ENCODE measurements at regions not wholly inside any gene's neighbourhood (a gene's known extent, or its start where the extent isn't known, plus 50 kb on each side); places are given as distances from the start of the nearest gene placed in this dataset.
"Not testable (repeated sequence)": the region's sequence is repeated elsewhere in the genome, so short reads cannot be mapped to it uniquely, and the experiment has no call there.

DNA sequence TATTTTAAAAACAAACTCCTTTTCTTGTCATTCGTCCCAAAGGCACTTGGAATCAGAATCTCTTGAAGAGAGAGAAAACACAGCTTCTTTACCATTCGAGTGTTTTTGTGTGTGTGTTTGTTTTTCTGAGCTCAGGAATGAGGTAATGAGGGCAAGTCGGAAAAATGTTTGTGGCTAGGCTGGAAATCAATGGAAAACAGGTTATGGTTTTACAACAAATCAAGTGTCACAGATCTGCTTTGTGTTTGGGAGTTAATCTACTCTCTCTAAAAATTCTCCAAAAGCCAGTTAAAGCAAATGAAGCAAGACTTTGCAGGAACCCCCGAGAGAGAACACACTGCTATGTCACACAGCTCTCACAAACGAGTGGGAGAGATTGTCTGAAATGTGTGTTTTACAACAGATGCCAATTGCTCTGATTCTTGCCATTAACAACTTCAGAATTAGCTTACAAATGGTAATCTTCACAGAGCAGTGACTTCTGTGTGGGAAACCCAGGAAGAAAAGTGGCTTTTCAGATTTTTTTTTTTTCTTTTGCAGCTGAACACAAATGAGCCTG, 264.1 kb downstream of the CBLL2 start:
- DNase-seq = no peak

DNA sequence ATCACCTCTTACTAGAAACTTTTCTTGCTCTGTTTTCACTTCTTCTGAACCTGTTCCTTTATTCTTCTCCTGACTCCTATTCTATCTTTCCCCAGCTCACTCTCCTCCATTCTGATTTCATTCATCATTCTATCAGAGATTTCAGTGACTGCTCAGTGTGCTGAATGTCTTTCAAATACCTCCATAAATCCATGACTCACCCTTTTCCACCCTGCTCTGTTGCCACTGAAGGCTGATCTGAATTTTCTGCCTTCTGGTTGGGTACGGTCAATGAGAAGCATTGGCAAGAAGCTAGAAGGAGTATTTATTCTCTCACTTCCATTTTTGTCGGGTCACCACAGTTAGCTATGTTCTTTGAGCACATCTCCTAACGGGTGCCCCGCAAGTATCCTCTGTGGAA, 265.9 kb downstream of the CBLL2 start:
- DNase-seq = no peak

DNA sequence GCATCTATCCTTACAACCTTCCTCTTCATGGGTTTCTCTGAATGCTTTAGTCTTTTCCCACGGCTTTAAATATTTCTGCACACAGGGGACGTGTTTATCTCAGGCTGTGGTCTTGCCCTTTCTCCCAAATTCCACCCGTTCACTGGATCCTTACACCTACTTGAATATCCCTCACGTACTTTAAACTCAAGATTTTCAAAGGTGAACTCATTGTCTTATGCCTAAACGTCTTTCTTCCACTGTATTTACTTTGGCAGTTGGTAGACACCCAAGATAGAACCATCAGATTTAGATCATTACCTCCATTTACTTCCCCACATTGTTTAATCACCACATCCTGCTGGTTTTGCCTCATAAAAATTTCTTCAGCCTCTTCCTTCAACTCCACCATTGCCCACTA, 269.2 kb downstream of the CBLL2 start:
- DNase-seq = no peak

DNA sequence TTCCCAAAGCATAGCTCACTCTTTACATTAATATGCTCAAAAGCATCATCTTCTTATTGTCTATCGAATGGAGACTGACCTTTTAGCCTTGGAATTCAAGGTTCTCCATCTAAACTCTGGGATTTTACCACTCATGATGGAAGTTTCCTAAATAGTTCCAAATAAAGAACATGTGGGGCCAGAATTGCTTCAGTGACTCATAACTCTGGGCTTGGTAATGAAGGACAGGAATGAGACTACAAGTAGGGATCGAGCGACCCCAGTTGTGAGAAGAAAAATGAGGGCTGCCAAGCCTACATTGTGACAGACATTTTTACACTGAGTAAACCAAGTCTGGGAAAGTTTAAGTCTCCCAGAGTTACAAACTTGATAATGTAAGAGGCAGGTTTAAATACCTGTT, 269.9 kb downstream of the CBLL2 start:
- no peak for DNase-seq

DNA sequence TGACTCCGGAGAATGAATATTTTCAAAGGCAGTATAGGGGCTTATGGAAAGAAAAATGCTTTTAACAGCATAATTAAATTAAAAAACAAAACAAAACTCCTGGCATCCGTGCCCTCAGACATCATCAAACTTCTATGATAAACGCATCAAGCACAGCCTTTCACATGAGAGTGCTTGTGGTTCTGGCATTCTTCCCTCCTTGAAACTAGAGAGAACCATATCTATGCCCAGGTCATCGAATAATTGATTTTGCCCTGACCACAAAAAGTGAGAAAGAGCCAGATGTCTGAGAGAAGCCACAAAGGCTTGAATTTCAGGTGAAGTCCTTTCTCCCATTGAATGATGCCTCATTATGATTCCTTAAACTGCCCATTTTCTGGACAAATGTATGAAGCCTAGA, 286.8 kb downstream of the CBLL2 start:
- DNase-seq = no peak

DNA sequence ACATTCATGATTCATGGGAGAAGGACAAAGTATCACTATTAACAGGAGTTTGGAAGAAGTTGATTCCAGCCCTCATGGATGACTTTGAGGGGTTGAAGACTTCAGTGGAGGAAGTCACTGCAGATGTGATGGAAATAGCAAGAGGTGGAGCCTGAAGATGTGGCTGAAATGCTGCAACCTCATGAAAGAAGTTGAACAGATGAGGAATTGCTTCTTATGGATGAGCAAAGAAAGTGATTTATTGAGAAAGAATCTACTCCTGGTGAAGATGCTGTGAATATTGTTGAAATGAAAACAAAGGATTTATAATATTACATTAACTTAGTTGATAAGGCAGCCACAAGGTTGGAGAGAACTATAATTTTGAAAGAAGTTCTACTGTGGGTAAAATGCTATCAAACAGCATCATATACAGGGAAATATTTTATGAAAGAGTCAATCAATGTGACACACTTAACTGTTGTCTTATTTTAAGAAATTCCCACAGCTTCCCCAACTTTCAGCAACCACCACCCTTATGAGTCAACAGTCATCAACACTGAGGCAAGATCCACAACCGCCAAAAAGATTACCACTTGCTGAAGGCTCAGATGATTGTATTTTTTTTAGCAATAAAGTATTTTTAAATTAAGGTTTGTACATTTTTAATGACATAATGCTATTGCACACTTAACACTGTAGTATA, 302.6 kb downstream of the CBLL2 start:
- no peak for DNase-seq

DNA sequence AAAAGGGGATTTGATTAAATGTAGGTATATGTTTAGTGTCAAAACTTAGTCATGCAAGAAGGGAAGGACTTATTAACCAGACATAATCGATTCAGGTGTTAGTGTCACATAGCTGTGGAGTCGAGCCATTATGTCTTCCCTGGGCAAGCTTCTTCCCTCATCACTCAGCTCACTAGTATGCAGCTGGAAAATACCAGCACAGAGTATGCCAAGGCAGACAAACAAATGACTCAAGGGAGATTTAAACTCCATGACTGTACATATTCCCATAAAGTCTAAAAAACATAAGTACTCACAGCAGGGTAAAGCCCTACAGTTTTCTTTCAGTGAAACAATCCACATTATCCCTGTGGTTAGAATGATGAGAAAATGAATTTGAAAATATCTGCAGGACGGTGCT, 304.5 kb downstream of the CBLL2 start:
- DNase-seq = no peak

DNA sequence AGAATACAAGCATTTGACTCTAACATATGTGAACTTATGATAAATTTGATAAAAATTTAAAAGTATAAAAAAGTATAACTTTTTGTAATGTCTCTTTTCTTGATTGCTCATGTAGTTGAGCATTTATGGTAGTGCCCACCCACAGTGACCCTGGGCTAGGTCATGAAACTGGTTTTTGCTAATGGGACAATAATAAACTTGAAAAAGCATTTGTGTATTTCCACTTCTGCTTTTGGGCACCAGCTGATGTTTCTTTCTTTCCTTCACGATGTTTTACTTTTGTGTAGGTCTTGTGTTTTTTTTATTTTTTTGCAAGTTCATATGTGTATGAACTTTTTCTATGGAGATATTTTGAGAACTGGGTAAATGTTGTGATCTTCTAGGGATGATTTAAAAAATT, 313.1 kb downstream of the CBLL2 start:
- no peak for DNase-seq

DNA sequence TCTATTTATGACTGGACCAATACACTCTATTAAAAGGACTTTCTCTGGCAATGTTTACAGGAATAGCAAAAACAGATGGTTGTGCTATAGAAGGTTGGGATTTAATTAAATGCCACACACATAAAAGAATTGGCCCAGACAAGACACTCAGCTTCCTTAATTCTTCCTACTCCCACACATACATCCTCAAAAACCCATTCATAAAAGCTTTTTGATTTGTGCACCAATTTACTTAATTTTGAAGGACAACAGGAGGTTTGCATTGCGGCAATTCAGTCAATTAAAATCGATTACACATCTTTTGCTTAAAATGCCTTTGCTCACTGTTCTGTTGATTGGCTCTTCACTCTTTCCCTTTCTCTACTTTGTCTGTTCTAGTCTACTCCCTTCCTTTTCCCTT, 317.1 kb downstream of the CBLL2 start:
- DNase-seq = no peak

DNA sequence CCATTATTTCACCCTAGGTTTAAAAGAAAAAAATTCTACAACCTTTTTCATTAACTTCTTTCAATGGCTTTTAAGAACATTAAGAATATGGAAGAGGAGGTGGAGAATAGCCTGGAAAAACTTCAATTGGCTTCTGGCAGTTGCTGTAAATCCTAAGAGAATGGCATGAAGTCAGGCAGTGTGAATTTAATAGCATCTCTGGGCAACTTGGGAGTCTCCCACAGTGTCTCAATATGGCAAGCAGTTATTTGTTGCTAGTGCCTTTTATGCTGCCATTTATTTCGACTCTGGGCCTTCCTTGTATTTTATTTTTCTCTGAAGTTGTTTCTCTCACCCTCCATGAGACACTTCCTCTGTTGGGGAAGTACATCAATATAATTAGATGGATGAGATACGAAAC, 322.1 kb downstream of the CBLL2 start:
- no peak for DNase-seq

DNA sequence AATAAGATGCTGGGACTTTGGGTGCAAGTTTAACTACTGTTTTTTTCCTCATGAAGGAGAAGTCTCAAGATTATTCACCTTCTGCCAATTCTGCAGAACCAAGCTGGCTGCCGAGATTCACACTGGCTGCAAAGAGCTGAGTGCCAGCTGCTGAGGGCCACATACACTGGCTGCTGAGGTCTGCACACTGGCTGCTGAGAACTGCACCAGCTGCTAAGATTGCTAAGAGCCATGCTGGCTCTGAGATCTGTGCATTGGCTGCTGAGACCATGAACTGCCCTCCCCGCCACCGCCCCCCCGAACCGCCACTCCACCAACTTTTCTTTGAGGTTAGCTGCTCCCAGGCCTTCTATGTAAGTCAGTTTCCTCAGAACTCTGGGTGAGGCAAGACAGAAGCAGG, 330.3 kb downstream of the CBLL2 start:
- DNase-seq = no peak

DNA sequence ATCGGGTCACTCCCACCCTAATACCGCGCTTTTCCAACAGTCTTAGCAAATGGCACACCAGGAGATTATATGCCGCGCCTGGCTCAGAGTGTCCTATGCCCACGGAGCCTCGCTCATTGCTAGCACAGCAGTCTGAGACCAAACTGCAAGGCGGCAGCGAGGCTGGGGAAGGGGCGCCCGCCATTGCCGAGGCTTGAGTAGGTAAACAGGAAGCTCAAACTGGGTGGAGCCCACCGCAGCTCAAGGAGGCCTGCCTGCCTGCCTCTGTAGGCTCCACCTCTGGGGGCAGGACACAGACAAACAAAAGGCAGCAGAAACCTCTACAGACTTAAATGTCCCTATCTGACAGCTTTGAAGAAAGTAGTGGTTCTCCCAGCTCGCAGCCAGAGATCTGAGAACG, 336.7 kb downstream of the CBLL2 start:
- DNase-seq = not testable (repeated sequence)

DNA sequence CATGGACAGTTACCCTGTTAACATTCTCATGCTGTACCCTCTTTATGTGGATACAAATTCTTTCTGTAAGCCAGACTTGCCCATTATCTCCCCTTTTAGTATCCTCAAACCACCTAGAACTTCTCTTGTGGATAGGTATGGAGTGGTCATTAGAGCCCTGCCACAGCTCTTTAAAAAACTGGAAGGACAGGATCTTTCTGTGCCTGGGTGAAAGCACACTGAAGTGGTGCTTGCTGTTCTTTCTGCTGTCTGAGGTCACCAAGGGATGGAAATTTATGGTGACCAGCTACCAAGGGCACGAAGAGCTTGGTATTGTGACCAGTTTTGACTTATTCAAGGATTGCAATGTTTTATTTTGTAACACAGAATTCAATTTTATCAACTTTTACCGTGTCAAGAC, 344.2 kb downstream of the CBLL2 start:
- DNase-seq = no peak

DNA sequence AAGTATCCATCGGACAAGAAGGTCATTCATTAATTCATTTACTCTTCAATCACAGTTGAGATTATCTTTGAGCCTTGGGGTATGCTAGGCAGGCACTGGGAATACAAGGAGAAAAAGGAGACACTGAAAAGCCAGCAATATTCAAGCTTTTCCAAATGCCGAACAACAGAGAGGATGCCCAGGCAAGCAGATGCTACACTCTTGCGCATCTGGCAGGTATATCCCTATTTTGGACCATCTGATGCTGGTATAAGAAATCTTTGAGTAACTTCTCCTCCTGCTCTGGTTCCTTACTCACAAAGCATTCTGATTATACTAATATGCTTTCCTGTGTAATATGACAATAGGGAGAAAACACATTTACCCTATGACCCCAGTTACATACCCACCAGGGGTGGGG, 354.9 kb downstream of the CBLL2 start:
- no peak for DNase-seq

DNA sequence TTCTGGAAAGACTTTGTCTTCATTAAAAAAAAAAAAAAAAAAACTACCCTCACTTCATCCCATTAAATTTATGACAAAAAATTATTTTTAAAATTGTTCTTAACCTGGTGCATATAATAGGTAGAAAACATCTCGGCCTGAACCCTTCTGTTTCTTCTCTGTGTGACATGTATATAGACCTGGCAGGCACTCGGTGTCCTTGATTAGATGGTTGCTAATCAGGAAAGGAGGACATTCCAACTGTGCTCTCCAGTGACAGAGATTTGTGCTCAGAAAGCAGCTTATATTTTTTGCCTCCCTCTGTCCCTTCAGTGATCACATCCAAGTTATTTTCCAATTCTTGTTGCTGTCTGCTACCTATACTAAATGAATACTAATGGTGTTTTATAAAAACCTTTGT, 355.6 kb downstream of the CBLL2 start:
- DNase-seq = no peak

DNA sequence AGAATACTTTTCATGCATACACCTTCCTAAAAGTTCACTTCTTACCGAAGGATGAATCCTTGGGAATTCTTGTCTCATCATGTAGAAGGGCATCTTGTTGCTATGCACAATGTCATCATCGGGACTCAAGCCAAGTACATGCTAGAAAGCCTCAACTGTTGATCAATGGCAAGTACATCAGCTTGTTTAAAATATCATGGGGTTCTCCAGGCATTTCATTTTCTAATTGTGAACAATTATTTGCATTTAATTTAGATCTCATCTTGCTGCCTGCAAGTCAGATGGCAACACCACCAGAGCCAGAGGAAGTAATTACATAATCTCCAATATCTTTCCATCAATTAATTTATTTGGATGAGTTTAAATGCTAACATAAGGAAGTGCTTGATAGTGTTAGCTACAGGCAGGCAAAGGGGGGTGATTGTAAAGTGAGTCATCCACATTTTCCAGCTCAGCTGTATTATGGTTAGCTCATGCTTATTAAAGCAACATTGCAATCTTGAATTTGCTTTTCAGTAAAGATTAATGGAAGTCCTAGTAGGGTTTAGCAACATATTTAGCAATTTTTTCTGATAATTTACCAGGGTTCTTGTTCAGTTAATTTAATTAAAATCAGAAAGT, 356.5 kb downstream of the CBLL2 start:
- DNase-seq = no peak

DNA sequence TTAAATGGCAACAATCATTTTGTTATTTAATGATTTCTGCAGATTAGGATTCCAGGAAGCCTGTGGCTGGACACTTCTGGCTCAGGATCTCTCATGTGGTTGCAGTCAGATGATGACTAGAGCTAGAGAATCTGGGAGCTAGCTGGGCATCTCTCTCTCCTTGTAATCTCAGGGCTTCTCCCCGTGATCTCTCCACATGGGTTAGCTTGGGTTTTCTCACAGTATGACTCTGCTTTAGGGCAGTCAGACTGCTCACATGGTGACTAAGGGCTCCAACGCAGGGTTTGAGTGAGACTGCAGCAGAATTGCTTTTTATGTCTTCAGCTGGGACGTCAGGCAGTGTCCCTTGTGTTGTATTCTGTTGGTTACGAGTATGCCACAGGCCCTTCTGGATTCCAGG, 361.4 kb downstream of the CBLL2 start:
- no peak for DNase-seq

DNA sequence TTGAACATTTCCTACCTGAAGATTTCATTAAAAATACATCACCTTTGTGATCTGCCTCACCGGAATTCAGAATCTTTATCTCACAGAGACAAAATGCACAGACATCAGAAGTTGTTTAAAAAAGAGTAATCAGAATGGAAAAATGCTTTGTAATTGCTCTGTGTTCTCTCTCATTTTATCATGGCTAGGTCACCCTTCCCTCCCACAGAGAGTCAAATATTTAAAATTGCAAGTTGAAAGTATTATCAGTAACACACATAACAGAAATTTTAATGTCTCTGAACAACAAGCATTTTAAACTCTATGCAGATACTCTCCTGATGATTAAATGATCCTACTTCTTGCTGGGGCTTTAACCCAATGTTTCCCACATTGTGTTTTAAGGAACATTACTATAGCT, 362.0 kb downstream of the CBLL2 start:
- no peak for DNase-seq

DNA sequence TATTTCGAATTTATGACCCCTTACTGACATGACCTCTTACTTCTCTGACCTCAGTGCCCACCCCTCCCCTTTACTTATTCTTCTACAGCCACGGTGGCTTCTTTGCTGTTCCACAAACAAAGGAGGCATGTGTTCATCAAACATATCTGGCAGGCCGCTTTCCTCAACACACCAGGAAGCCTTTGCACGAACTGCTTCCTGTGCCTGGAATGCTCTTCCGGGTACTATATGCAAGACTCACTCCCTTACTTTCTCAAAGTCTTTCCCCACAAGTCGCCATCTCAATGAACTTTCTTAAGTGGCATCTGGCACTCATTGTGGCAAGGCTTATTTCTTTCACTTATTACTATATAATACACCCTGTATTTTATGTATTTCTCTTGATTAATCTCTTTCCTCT, 351.5 kb upstream of the DDX53 start:
- DNase-seq = no peak

DNA sequence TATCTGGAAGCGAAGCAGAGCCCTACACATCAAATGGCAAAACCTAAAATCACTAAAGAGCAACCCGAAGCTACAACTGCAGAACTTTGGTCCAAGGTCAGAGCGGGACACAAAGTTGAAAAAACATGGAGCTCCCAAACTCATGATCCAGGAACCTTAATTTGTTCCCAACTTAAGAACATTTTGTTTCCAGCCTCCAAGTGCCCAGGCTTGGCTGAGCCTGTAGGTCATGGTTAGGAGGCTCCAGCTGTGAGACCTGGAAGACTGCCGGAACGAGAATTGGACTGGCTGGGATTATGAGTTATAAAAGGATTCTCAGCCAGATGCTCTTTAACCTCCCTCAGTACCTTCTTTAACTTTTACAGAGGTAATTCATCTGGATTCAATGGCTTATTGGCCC, 349.1 kb upstream of the DDX53 start:
- DNase-seq = no peak

DNA sequence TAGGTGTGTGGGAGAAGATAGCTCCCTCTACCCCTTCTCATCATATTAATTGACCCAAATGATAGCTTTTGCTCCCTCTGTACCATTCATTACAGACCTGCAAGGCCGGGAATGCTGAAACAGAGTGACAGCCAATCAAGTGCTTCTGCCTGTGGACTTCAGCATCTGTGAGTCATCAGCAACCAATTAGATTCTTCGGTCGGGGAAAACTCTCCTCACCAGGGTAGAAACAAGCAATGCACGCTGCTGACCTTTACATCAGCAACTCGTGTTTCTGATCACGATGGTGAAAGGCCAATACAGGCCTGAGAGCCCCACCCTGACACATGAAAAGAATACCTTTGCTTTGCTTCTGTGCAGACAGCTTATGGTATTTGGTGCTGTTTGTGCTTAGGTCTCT, 347.2 kb upstream of the DDX53 start:
- DNase-seq = no peak

DNA sequence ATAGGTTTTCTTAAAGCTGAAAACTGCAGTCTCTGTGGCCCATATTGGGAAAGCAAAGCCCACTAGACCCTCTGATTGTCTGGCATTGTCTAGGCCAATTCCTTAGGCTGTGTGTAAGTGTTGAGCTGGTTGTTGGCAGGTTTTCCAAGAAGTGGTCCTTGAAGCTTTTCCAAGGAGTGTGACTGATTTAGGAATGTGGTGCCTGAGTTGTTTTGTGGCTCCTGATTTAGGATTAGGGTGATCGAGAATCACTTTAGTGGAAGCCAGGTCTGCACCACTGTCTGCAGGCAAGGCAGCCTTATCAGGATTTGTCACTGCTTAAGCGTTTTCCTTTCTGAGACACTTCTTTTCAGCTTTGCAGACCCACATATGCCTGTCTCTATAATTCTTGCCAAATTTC, 339.0 kb upstream of the DDX53 start:
- DNase-seq = no peak

DNA sequence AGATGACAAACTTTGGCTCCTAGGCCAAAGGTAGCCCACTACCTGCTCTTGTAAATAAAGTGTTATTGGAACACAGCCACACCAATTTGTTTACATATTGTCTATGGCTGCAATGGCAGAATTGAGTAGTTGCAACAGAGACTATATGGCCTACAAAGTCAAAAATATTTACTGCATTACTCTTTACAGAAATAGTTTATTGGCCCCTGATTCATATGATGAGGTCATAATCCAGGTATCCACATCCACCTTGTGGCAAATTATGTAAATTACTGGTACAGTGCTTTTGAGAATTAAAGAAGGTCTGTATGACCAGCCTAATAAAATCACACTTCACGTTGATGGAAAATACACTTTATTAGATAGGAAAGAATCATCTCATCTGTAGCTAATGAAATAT, 337.0 kb upstream of the DDX53 start:
- DNase-seq = no peak

DNA sequence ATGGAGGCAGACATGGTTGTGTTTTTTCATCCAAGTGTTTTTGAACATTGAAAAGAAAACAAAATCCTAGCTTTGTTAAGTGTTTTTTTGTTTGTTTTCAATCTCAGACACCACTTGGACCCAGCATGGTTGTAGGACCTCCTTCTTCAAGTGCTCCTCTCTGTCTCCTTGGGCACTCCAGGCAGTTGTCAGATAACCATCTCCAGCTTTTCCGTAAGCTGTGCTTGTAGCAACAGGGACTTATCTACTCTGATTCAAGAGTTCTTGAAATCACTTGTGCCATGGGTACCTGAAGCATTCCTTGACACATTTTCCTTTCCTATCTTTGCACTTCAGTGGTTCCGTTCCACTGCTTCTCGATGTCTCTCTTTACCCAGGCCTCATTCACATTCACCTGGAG, 334.9 kb upstream of the DDX53 start:
- no peak for DNase-seq

DNA sequence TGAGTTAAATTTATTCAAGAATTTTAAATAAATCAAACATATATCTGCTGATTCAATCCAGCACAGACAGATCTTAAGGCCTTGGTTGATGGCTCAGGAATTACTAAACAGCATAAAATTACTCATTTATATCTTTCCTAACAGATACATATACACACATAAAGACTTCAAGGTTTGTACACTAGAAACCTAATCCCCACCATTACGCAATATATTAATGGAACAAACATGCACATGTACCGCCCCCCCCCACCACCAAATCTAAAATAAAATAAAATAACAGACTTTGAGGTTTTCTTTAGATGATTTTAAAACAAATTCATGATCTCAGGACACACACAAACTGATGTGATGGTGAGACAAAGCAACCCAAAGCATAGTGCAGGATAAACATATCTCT, 333.9 kb upstream of the DDX53 start:
- DNase-seq = no peak
